H1 (cell line): ENCODE measurements at regions not wholly inside any gene's neighbourhood (a gene's known extent, or its start where the extent isn't known, plus 50 kb on each side); places are given as distances from the start of the nearest gene placed in this dataset.

ENCODE experiments used
- CBX5 ChIP-seq: fragments of 300-800, 300-1000 bp; sonication (generic); IDR thresholded peaks from 2 replicates; pipeline ENCODE4 v1.7.1; 2016; ENCODE audit warnings: antibody characterized with exemption, low read length, low read depth
- CBX8 ChIP-seq: fragments of 300-800, 300-1000 bp; sonication (generic); IDR thresholded peaks from 2 replicates; pipeline ENCODE4 v1.7.1; 2016; ENCODE audit warnings: low read depth, low read length, borderline replicate concordance
- JUN ChIP-seq: IDR thresholded peaks from 2 replicates; pipeline ENCODE4 v1.6.1; 2011; ENCODE audit warnings: low read depth, mild to moderate bottlenecking, improper control_type of control experiment, low read length
- POU5F1 ChIP-seq: IDR thresholded peaks from 2 replicates; pipeline ENCODE4 v1.6.1; 2011; ENCODE audit warnings: low read depth, mild to moderate bottlenecking, low read length, moderate library complexity
- RAD21 ChIP-seq, 2 experiments: IDR thresholded peaks in 1 of 2; conservative IDR thresholded peaks in 1 of 2; 2 replicates each; pipeline ENCODE4 v1.6.1; 2011; ENCODE audit warnings: low read depth in 2 of 2, low read length in 2 of 2, improper control_type of control experiment in 1 of 2, inconsistent platforms in 1 of 2, mild to moderate bottlenecking in 1 of 2, moderate library complexity in 1 of 2
- RFX5 ChIP-seq: IDR thresholded peaks from 2 replicates; pipeline ENCODE4 v1.6.1; 2011; ENCODE audit warnings: low read depth, low read length, improper control_type of control experiment, borderline replicate concordance
- TCF12 ChIP-seq: IDR thresholded peaks from 2 replicates; pipeline ENCODE4 v1.6.1; 2011; ENCODE audit warnings: low read depth, mild to moderate bottlenecking, low read length

GRCh38 chr7:22894546-22894945, 71.9 kb upstream of the TOMM7 start (continued):
- TF ChIP-seq JUN, result no peak
- TF ChIP-seq RAD21 (IDR thresholded peaks at IDR 0.05 in 1 of 2, conservative IDR thresholded peaks at IDR 0.05 in 1 of 2; ENCODE audit: low read depth in 2 of 2, low read length in 2 of 2), result no peak
- no peak for TF ChIP-seq TCF12
- TF ChIP-seq CBX8, result no peak
- no peak for TF ChIP-seq CBX5
- no peak for TF ChIP-seq RFX5
- TF ChIP-seq POU5F1, result no peak
